BE2C (cell line): ENCODE measurements at regions not wholly inside any gene's neighbourhood (a gene's known extent, or its start where the extent isn't known, plus 50 kb on each side); places are given as distances from the start of the nearest gene placed in this dataset.

ENCODE experiments used
- DNase-seq: peaks from one replicate; pipeline ENCODE4 v3.0.0-alpha.2; 2020
- H3K27me3 ChIP-seq: fragments of 250-450 bp; sonication (Bioruptor Pico); 2 replicates; pipeline ENCODE4 v1.5.1; 2020; ENCODE audit warnings: mild to moderate bottlenecking
- H3K36me3 ChIP-seq: fragments of 250-450 bp; sonication (Bioruptor Pico); 2 replicates; pipeline ENCODE4 v1.5.1; 2020; ENCODE audit warnings: mild to moderate bottlenecking
- H3K4me1 ChIP-seq: fragments of 250-450 bp; sonication (Bioruptor Pico); 2 replicates; pipeline ENCODE4 v1.5.1; 2020
- H3K4me3 ChIP-seq: 2 replicates; pipeline ENCODE4 v1.5.1; 2011; ENCODE audit warnings: low read depth, low read length
- H3K9me3 ChIP-seq: fragments of 250-450 bp; sonication (Bioruptor Pico); 2 replicates; pipeline ENCODE4 v1.5.1; 2020
- TF ChIP-seq, protein P1 (sequence below): IDR thresholded peaks from 2 replicates; pipeline ENCODE4 v1.5.1; 2012; ENCODE audit warnings: mild to moderate bottlenecking, low read depth, low read length

DNA sequence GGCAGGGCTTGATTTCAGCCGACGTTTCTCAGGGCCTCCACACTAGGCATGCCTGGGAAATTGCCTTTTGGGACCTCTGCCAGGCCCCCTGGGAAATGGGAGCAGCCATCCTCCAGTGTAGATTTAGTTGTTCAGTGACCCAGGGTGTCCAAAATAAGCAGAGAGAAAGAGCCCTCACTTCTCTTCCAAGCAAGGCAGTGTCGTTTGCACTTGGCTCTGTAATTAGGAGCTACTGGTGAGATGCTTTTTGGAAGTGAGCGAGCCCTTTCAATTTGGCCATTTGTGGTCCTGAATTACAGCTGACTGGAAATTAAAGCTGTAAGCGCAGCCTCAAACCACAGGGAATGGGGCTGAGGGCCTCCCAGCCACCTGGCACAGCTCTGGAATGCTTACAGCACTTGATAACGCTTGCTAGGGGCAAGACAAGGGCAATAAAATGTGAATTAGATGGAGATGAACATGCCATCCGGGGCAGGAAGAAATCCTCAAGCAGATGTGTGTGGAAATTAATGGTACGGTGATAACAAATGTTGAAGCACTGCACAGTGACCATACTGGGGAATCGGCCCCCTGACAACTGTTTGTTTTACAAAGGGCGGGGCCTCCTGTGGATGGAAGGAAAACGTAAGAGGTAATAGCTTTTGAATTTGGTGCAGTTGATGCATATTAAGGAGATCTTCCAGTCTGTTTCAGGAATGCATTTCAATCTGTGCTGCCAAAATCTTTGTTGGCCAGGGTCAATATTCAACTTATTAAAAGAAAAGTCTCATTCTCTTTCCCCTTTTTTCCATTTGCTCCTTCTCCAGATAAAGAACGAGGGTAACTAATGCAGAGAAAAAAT, 173.1 kb downstream of the UXS1 start:
- no peak overlapping the region for H3K4me3 ChIP-seq
- H3K9me3 ChIP-seq, result no peaks in the 10 kb centered on the region
- DNase-seq, result no peak
- H3K27me3 ChIP-seq, result no peaks in the 10 kb centered on the region
- H3K4me1 ChIP-seq, result no peaks in the 10 kb centered on the region
- no peaks in the 10 kb centered on the region for H3K36me3 ChIP-seq
- TF ChIP-seq, protein P1, sequence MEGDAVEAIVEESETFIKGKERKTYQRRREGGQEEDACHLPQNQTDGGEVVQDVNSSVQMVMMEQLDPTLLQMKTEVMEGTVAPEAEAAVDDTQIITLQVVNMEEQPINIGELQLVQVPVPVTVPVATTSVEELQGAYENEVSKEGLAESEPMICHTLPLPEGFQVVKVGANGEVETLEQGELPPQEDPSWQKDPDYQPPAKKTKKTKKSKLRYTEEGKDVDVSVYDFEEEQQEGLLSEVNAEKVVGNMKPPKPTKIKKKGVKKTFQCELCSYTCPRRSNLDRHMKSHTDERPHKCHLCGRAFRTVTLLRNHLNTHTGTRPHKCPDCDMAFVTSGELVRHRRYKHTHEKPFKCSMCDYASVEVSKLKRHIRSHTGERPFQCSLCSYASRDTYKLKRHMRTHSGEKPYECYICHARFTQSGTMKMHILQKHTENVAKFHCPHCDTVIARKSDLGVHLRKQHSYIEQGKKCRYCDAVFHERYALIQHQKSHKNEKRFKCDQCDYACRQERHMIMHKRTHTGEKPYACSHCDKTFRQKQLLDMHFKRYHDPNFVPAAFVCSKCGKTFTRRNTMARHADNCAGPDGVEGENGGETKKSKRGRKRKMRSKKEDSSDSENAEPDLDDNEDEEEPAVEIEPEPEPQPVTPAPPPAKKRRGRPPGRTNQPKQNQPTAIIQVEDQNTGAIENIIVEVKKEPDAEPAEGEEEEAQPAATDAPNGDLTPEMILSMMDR, result no peak

DNA sequence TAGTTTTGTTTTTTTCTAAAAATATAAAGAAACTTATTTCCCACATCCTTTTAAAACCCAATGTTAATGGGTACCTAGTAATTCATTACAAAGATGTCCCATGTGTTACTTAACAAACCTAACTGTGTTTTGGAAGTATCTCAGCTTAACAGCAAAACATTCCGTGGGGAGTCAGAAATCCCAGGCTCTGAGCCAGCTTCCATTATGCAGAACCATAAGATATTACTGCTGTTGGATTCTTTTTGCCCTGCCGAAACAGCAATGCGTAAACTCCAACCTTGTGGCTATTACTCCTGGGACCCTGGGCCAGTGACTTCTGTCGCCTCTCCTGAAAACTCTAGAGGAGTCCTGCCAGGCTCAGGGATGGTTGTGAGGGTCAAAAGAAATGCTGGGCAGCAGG, 174.1 kb downstream of the UXS1 start:
- Histone ChIP-seq H3K4me3 (no peak overlapping the region), H3K9me3 (no peaks in the 10 kb centered on the region), H3K36me3 (no peaks in the 10 kb centered on the region), H3K4me1 (no peaks in the 10 kb centered on the region), H3K27me3 (no peaks in the 10 kb centered on the region)
- no peak for DNase-seq
- TF ChIP-seq, protein P1, result no peak

DNA sequence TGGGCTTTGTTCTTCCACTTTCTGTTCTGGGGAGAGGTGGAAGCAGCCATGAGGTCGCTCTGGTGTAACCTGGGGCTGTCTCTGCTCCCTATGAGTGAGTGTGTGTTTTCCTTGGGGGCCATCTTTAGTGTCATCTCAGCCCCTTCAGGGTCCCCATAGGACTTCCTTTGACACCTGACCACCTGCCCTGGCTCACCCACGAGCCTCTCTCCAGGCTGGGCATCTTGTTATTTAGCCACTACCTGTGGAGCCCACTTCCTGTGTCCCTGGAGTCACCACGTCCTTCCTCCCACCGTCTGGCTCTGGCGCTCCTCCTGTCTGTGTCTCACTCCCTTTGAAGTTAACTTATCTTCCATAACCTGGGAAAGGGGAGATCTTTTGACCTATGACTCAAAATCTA, 176.0 kb downstream of the UXS1 start:
- no peaks in the 10 kb centered on the region for H3K9me3 ChIP-seq
- TF ChIP-seq, protein P1, result no peak
- no peaks in the 10 kb centered on the region for H3K36me3 ChIP-seq
- H3K4me3 ChIP-seq, result no peak overlapping the region
- no peaks in the 10 kb centered on the region for H3K27me3 ChIP-seq
- no peak for DNase-seq
- no peaks in the 10 kb centered on the region for H3K4me1 ChIP-seq

DNA sequence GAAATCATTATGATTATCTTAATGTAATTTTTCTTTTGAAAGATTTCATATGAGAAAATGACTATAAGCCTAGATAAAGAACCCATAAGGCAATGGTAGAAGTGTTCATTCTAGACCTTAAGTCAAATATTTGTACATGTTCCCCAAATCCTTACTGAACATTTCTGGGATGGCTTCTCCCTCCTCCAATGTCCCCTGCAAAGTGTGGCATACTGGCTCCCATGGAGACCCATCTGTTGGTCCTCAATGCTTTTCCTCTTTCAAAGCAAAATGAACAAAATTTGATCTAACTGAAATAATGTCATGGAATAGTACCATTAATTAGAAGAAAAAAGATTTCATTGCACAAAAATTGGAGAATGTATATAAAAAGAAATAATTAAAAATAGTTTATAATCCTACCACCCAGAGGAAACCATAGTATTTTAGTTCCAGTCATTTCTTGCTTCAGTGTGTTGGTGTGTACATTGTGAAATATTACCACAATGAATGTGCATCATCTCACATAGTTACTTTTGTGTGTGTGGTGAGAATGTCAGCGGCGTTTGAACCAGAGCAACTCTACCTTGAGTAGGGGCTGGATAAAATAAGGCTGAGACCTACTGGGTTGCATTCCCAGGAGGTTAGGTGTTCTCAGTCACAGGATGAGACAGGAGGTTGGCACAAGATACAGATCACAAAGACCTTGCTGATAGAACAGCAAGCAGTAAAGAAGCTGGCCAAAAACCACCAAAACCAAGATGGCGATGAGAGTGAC, 181.3 kb downstream of the UXS1 start:
- Histone ChIP-seq H3K27me3 (no peaks in the 10 kb centered on the region), H3K36me3 (no peaks in the 10 kb centered on the region), H3K4me3 (no peak overlapping the region), H3K4me1 (no peaks in the 10 kb centered on the region), H3K9me3 (no peaks in the 10 kb centered on the region)
- DNase-seq, result no peak
- TF ChIP-seq, protein P1, result no peak

DNA sequence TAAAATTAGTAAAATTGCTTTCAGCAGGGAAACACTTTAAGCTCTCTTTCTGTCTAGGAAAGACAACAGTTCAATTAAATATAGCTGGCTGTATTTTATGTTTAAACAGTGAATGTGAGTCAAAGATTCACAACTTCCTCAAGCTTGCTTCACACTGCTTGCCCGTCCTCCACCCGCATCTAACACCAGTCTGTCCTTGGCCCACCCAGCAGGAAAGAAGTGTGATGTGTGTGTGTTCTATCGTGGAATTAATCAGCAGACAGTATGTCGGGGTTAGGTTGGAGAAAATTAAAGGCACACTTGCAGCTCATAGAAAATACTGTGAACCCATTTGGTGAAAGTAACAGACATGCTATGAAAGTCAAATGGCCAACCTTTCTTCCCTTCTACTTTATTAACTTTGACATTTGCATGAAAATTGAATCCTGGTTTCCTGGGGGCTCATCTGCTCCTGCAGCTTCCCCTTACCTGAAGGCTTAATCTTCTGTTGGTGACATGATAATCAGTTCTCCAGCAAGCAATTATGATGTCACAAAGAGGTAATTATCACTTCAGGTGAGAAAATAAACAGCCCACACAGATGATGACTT, 182.0 kb downstream of the UXS1 start:
- TF ChIP-seq, protein P1, result no peak
- DNase-seq, result no peak
- Histone ChIP-seq H3K27me3 (no peaks in the 10 kb centered on the region), H3K4me1 (no peaks in the 10 kb centered on the region), H3K36me3 (no peaks in the 10 kb centered on the region), H3K9me3 (no peaks in the 10 kb centered on the region), H3K4me3 (no peak overlapping the region)
